CD4-positive, alpha-beta T cell (primary cell): ENCODE measurements at regions not wholly inside any gene's neighbourhood (a gene's known extent, or its start where the extent isn't known, plus 50 kb on each side); places are given as distances from the start of the nearest gene placed in this dataset.

ENCODE experiments used
- ATAC-seq: fragments of 200-7000 bp; cut with Tn5 transposase; one replicate; pipeline ENCODE4 v1.10.0; 2022; ENCODE audit warnings: mild to moderate bottlenecking; ENCODE audit not compliant: poor library complexity
- CTCF ChIA-PET: fragments of 350-600 bp; sonication (Branson Sonifier 250); formaldehyde crosslinking; loops from one replicate; lab custom pipeline; 2021; ENCODE audit warnings: antibody characterized with exemption, inconsistent platforms; lab: Charles Lee
- POLR2A ChIA-PET: fragments of 350-600 bp; sonication (Branson Sonifier 250); formaldehyde crosslinking; loops from one replicate; lab custom pipeline; 2021; ENCODE audit warnings: antibody characterized with exemption, inconsistent platforms; lab: Charles Lee
- DNase-seq, 14 experiments: peaks; one replicate each; pipeline ENCODE4 v3.0.0-alpha.2; 2013 to 2020; ENCODE audit warnings: mixed read lengths in 2 of 14
- H3K27ac ChIP-seq, 2 donors: one replicate each; pipeline versions ENCODE4 v1.5.1 to v1.7.0; 2013; ENCODE audit warnings: low read length in 2 of 2, low read depth in 1 of 2, mild to moderate bottlenecking in 1 of 2
- H3K27me3 ChIP-seq, 2 experiments: 1 replicate in 1 of 2; 2 replicates in 1 of 2; pipeline versions ENCODE4 v1.6.1 to v1.7.0; 2013; ENCODE audit warnings: low read length in 2 of 2, control low read depth in 1 of 2, mild to moderate bottlenecking in 1 of 2, moderate library complexity in 1 of 2; ENCODE audit not compliant: insufficient read depth in 2 of 2, control insufficient read depth in 1 of 2
- H3K36me3 ChIP-seq: one replicate; pipeline ENCODE4 v1.6.1; 2013; ENCODE audit warnings: low read length, control low read depth; ENCODE audit not compliant: insufficient read depth
- H3K4me1 ChIP-seq: one replicate; pipeline ENCODE4 v1.6.1; 2013; ENCODE audit warnings: low read length, control low read depth; ENCODE audit not compliant: insufficient read depth
- H3K4me3 ChIP-seq: one replicate; pipeline ENCODE4 v1.5.1; 2013; ENCODE audit warnings: mild to moderate bottlenecking, low read length, moderate library complexity
- H3K9me3 ChIP-seq, 2 experiments: 1 replicate in 1 of 2; 2 replicates in 1 of 2; pipeline versions ENCODE4 v1.6.1 to v1.7.0; 2013; ENCODE audit warnings: low read length in 2 of 2, mild to moderate bottlenecking in 2 of 2, control low read depth in 1 of 2, moderate library complexity in 1 of 2; ENCODE audit not compliant: control insufficient read depth in 1 of 2, insufficient read depth in 1 of 2
- H3K27ac Mint-ChIP-seq: one replicate; pipeline ENCODE4 v1.8.0; 2020; ENCODE audit warnings: mixed read lengths
- H3K27me3 Mint-ChIP-seq: one replicate; pipeline ENCODE4 v1.8.0; 2021; ENCODE audit warnings: mixed read lengths
- H3K36me3 Mint-ChIP-seq: one replicate; pipeline ENCODE4 v1.8.0; 2021; ENCODE audit warnings: low read depth, mixed read lengths
- H3K4me1 Mint-ChIP-seq: one replicate; pipeline ENCODE4 v1.8.0; 2021; ENCODE audit warnings: low read depth, mixed read lengths
- H3K4me3 Mint-ChIP-seq: one replicate; pipeline ENCODE4 v1.8.0; 2020; ENCODE audit warnings: mild to moderate bottlenecking, mixed read lengths
- H3K9me3 Mint-ChIP-seq: one replicate; pipeline ENCODE4 v1.8.0; 2020; ENCODE audit warnings: mixed read lengths
- intact Hi-C, 2 experiments: fragments of 100-400 bp; cut with DNase I in 1 of 2; cut with micrococcal nuclease in 1 of 2; formaldehyde crosslinking; loops; one replicate each; pipeline versions ENCODE4 v1.15.1 to v1.9.0; 2023 to 2025; cut with DNase I, micrococcal nuclease
- TF ChIP-seq, protein P1 (sequence below): fragments of 200-600 bp; IDR thresholded peaks from one replicate; pipeline ENCODE4 v1.8.0; 2022; ENCODE audit warnings: antibody characterized with exemption, mild to moderate bottlenecking

DNA sequence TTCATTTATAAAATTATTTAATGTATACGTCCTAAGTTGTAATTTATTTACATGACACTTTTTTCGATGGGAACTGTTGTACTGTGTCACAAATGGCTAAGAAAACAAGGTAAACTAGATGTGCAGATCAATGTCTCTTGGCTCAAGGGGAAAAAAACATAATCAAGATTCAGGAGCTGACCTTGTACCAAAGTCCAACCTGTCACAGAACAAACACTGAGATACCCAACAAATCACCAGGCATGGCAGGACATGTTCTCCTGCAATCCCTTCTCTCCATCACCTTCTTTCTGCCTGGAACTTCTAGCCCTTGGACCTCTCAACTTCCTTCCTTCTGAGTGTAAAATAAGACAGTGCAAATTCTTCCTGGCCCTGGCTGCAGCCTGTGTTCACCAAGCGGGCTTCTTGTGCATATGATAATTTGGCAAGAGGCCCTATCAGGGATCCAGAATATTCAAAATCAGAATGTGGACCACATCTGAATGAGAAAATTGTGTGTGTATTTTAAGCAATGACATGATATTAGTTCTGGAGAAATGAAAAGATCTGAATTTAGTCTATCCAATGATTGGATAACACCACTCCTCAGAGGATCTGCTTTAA lies 445.9 kb downstream of the ZNF536 start:
- CTCF ChIA-PET: no interaction called here
- H3K9me3 ChIP-seq: peaks cover 0 to 7% of the 10 kb centered on the region in 2 experiments
- H3K9me3 Mint-ChIP-seq: peaks cover 3% of the 10 kb centered on the region
- TF ChIP-seq, protein P1, sequence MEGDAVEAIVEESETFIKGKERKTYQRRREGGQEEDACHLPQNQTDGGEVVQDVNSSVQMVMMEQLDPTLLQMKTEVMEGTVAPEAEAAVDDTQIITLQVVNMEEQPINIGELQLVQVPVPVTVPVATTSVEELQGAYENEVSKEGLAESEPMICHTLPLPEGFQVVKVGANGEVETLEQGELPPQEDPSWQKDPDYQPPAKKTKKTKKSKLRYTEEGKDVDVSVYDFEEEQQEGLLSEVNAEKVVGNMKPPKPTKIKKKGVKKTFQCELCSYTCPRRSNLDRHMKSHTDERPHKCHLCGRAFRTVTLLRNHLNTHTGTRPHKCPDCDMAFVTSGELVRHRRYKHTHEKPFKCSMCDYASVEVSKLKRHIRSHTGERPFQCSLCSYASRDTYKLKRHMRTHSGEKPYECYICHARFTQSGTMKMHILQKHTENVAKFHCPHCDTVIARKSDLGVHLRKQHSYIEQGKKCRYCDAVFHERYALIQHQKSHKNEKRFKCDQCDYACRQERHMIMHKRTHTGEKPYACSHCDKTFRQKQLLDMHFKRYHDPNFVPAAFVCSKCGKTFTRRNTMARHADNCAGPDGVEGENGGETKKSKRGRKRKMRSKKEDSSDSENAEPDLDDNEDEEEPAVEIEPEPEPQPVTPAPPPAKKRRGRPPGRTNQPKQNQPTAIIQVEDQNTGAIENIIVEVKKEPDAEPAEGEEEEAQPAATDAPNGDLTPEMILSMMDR: no peak
- no peak for ATAC-seq
- no peak overlapping the region for H3K4me3 ChIP-seq
- no peaks in the 10 kb centered on the region for H3K36me3 Mint-ChIP-seq
- no peak overlapping the region for H3K4me3 Mint-ChIP-seq
- no peaks in the 10 kb centered on the region for H3K4me1 ChIP-seq
- no peaks in the 10 kb centered on the region for H3K36me3 ChIP-seq
- no peaks in the 10 kb centered on the region for H3K27me3 ChIP-seq
- POLR2A ChIA-PET: no interaction called here
- no peak overlapping the region for H3K27ac Mint-ChIP-seq
- intact Hi-C loops: no loop called here
- DNase-seq: no peak
- H3K4me1 Mint-ChIP-seq: no peaks in the 10 kb centered on the region
- no peak overlapping the region for H3K27ac ChIP-seq
- peaks cover 35% of the 10 kb centered on the region for H3K27me3 Mint-ChIP-seq

DNA sequence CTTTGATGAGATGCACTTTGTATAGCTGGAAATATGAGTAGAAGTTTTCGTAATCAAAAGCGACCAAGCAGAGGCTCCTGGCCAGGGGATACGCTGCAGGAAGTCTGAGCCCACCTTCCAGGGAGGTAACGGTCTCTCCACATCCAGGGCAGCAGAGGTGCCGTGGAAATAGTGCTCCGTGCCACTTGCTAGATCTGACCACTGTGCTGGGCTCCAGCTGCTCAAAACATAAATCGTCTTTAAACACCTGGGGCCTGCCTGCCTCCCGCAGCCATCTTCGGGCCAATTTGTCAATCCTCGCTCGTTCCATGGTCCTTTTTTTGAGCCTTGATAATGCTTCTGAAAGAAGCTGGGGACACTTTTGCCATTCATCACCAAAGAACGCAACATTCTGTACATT lies 445.0 kb downstream of the ZNF536 start:
- ChIA-PET CTCF (no interaction called here), POLR2A (no interaction called here)
- Mint-ChIP-seq H3K4me1 (no peaks in the 10 kb centered on the region), H3K27ac (no peak overlapping the region), H3K9me3 (peaks cover 3% of the 10 kb centered on the region), H3K4me3 (no peak overlapping the region), H3K27me3 (peaks cover 35% of the 10 kb centered on the region), H3K36me3 (no peaks in the 10 kb centered on the region)
- TF ChIP-seq, protein P1: no peak
- Histone ChIP-seq H3K9me3 (peaks cover 0 to 7% of the 10 kb centered on the region in 2 experiments), H3K36me3 (no peaks in the 10 kb centered on the region), H3K4me3 (no peak overlapping the region), H3K4me1 (no peaks in the 10 kb centered on the region), H3K27ac (no peak overlapping the region), H3K27me3 (no peaks in the 10 kb centered on the region)
- DNase-seq (no peak), ATAC-seq (no peak)
- intact Hi-C loops: no loop called here

DNA sequence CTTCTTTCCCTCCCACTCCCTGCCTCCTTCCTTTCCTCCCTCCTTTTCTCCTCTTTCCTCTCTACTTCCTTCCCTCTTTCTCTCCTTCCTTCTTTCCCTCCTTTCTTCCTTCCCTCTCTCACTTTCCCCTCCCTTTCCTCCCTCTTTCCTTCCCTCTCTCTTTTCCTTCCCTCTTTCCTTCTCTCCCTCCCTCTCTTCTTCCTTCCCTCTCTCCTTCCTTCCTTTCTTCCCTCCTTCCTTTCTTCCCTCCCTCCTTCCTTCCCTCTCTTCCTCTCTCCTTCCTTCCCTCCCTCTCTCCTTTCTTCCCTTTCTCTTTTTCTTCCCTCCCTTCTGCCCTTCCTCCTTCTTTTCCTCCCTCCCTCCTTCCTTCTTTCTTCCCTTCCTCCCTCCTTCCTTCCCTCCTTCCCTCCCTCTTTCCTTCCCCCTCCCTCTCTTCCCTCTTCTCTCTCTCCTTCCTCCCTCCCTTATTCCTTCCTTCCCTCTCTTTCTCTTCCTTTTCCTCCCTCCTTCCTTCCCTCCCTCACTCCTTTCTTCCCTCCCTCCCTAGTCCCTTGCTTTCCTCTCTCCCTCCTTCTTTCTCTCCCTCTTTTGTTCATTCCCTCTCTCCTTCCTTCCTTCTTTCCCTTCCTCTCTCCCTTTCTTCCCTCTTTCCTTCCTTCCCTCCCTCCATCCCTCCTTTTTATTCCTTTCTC lies 443.9 kb downstream of the ZNF536 start:
- Mint-ChIP-seq H3K9me3 (peaks cover 3% of the 10 kb centered on the region), H3K27ac (no peak overlapping the region), H3K4me3 (no peak overlapping the region), H3K4me1 (no peaks in the 10 kb centered on the region), H3K27me3 (peaks cover 30% of the 10 kb centered on the region), H3K36me3 (no peaks in the 10 kb centered on the region)
- ATAC-seq: no peak
- Histone ChIP-seq H3K27me3 (no peaks in the 10 kb centered on the region), H3K4me1 (no peaks in the 10 kb centered on the region), H3K27ac (no peak overlapping the region), H3K4me3 (no peak overlapping the region), H3K9me3 (peaks cover 0 to 7% of the 10 kb centered on the region in 2 experiments), H3K36me3 (no peaks in the 10 kb centered on the region)
- intact Hi-C loops: no loop called here
- ChIA-PET POLR2A (no interaction called here), CTCF (no interaction called here)
- no peak for DNase-seq
- TF ChIP-seq, protein P1: no peak
